ENCODE measurements at regions not wholly inside any gene's neighbourhood (a gene's known extent, or its start where the extent isn't known, plus 50 kb on each side); places are given as distances from the start of the nearest gene placed in this dataset.

DNA sequence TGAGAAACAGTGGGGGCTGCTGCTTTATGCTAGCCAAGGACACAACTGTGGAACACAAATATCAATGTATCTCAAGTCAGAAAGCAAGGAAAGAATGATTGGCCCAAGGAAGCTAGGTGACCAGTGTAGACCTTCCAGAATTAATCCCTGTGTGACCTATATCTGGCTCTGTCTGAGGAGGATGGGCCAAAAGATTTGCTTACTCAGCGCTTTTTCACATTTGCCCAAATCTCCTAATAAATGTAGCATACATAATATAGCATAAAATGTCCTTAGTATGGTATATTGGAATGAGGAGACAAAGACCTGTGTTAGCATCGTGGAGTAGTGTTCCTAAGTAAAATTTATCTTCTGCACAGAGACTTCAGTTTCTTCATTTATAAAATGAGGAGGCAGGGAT lies 66.7 kb upstream of the NT5C1B start:
- TF ChIP-seq EZH2 (IDR thresholded peaks at IDR 0.05; ENCODE audit: insufficient read depth, poor library complexity, severe bottlenecking), result no peak
- no peak for TF ChIP-seq EZH2phosphoT487 (IDR thresholded peaks at IDR 0.05; ENCODE audit: insufficient read depth, low read depth)
